SK-N-SH (cell line): ENCODE measurements at regions not wholly inside any gene's neighbourhood (a gene's known extent, or its start where the extent isn't known, plus 50 kb on each side); places are given as distances from the start of the nearest gene placed in this dataset.
"Not testable (repeated sequence)": the region's sequence is repeated elsewhere in the genome, so short reads cannot be mapped to it uniquely, and the experiment has no call there.

Source experiments
- CTCF ChIA-PET: fragments of 300-600, 350-600 bp; formaldehyde crosslinking; extraction: SDS; loops from one replicate; lab custom pipeline; 2021; lab: Yijun Ruan, JAX
- POLR2A ChIA-PET: fragments of 350-600 bp; sonication (Branson Sonifier 250); formaldehyde crosslinking; extraction: SDS; loops from one replicate; lab custom pipeline; 2020; ENCODE audit warnings: antibody characterized with exemption, inconsistent platforms; lab: Yijun Ruan, JAX
- DNase-seq: peaks from one replicate; pipeline ENCODE4 v3.0.0; 2012
- H2AFZ ChIP-seq: fragments of 200-600 bp; sonication (generic); 2 replicates; pipeline ENCODE4 v1.8.1; 2016; ENCODE audit warnings: antibody characterized with exemption, mild to moderate bottlenecking, low read depth
- H3F3A ChIP-seq: fragments of 200-600 bp; sonication (generic); replicated peaks from 2 replicates; pipeline ENCODE3; 2016; ENCODE audit warnings: antibody characterized with exemption, mild to moderate bottlenecking; ENCODE audit not compliant: insufficient read depth
- H3K27ac ChIP-seq, 2 experiments: fragments of 200-500 bp in 1 of 2; fragments of 200-600 bp in 1 of 2; sonication (Bioruptor generic) in 1 of 2; sonication (generic), shearing (Covaris generic) in 1 of 2; 2 replicates each; pipeline versions ENCODE4 v1.5.1 to v1.6.1; 2014 to 2016; ENCODE audit warnings: low read depth in 2 of 2, inconsistent platforms in 1 of 2, low read length in 1 of 2, mild to moderate bottlenecking in 1 of 2, mixed read lengths in 1 of 2
- H3K27me3 ChIP-seq: fragments of 200-600 bp; sonication (generic), shearing (Covaris generic); 2 replicates; pipeline ENCODE4 v1.6.1; 2016; ENCODE audit warnings: mixed run types; ENCODE audit not compliant: insufficient read depth
- H3K36me3 ChIP-seq, 2 experiments: fragments of 200-500 bp in 1 of 2; fragments of 200-600 bp in 1 of 2; sonication (Bioruptor generic) in 1 of 2; sonication (generic) in 1 of 2; replicated peaks in 1 of 2; 2 replicates each; pipeline versions ENCODE3 to v1.5.1; 2014 to 2016; ENCODE audit warnings: low read length in 1 of 2, mild to moderate bottlenecking in 1 of 2; ENCODE audit not compliant: insufficient read depth in 2 of 2, control insufficient read depth in 1 of 2
- H3K4me1 ChIP-seq, 2 experiments: fragments of 200-500 bp in 1 of 2; fragments of 200-600 bp in 1 of 2; sonication (Bioruptor generic) in 1 of 2; sonication (generic), shearing (Covaris generic) in 1 of 2; 2 replicates each; pipeline versions ENCODE4 v1.5.1 to v1.6.1; 2014 to 2016; ENCODE audit warnings: low read depth in 1 of 2, low read length in 1 of 2, mixed run types in 1 of 2; ENCODE audit not compliant: insufficient read depth in 2 of 2, control insufficient read depth in 1 of 2
- H3K4me2 ChIP-seq: fragments of 200-600 bp; sonication (generic), shearing (Covaris generic); 2 replicates; pipeline ENCODE4 v1.6.1; 2017; ENCODE audit warnings: mixed run types
- H3K4me3 ChIP-seq, 2 experiments: fragments of 200-500 bp in 1 of 2; fragments of 200-600 bp in 1 of 2; sonication (Bioruptor generic) in 1 of 2; sonication (generic), shearing (Covaris generic) in 1 of 2; 2 replicates each; pipeline versions ENCODE4 v1.5.1 to v1.8.1; 2014 to 2016; ENCODE audit warnings: low read depth in 2 of 2, inconsistent platforms in 1 of 2, low read length in 1 of 2, mild to moderate bottlenecking in 1 of 2, mixed read lengths in 1 of 2, moderate library complexity in 1 of 2
- H3K79me2 ChIP-seq: fragments of 200-600 bp; sonication (generic); 2 replicates; pipeline ENCODE4 v1.8.1; 2017; ENCODE audit warnings: mild to moderate bottlenecking; ENCODE audit not compliant: insufficient read depth
- H3K9ac ChIP-seq: fragments of 200-600 bp; sonication (generic); 2 replicates; pipeline ENCODE4 v1.6.1; 2017; ENCODE audit warnings: mixed run types
- H3K9me2 ChIP-seq: fragments of 200-600 bp; sonication (generic); 2 replicates; pipeline ENCODE4 v1.6.1; 2017; ENCODE audit warnings: mixed run types
- H3K9me3 ChIP-seq: fragments of 200-600 bp; sonication (generic); 2 replicates; pipeline ENCODE4 v1.6.1; 2017; ENCODE audit warnings: mixed run types, mild to moderate bottlenecking, moderate library complexity
- H4K20me1 ChIP-seq: fragments of 200-600 bp; sonication (generic); 2 replicates; pipeline ENCODE4 v1.6.1; 2017; ENCODE audit warnings: mild to moderate bottlenecking, mixed run types; ENCODE audit not compliant: insufficient read depth
- CTCF ChIP-seq: fragments of 200-600 bp; sonication (generic); IDR thresholded peaks from 2 replicates; pipeline ENCODE4 v1.6.1; 2017; ENCODE audit warnings: antibody characterized with exemption, mild to moderate bottlenecking, moderate library complexity
- ELF1 ChIP-seq: IDR thresholded peaks from 2 replicates; pipeline ENCODE4 v1.4.0; 2012
- FOSL2 ChIP-seq: IDR thresholded peaks from 2 replicates; pipeline ENCODE4 v1.4.0; 2012; ENCODE audit warnings: low read depth, mild to moderate bottlenecking, moderate library complexity, borderline replicate concordance
- FOXJ3 ChIP-seq: sonication (generic); formaldehyde crosslinking; IDR thresholded peaks from 2 replicates; pipeline ENCODE4 v1.5.1; 2020; ENCODE audit warnings: mild to moderate bottlenecking, missing genetic modification reagents
- FOXM1 ChIP-seq: IDR thresholded peaks from 2 replicates; pipeline ENCODE4 v1.4.0; 2012; ENCODE audit warnings: low read depth, mild to moderate bottlenecking
- GATA2 ChIP-seq: sonication (generic); formaldehyde crosslinking; IDR thresholded peaks from 2 replicates; pipeline ENCODE4 v1.5.0; 2020; ENCODE audit warnings: mild to moderate bottlenecking, missing genetic modification reagents
- MEF2A ChIP-seq: IDR thresholded peaks from 2 replicates; pipeline ENCODE4 v1.4.0; 2012; ENCODE audit warnings: low read depth, borderline replicate concordance
- MXI1 ChIP-seq: IDR thresholded peaks from 2 replicates; pipeline ENCODE4 v1.6.1; 2012; ENCODE audit warnings: mild to moderate bottlenecking, low read depth, low read length, improper control_type of control experiment
- NFIC ChIP-seq: IDR thresholded peaks from 2 replicates; pipeline ENCODE4 v1.4.0; 2012; ENCODE audit warnings: borderline replicate concordance
- RAD21 ChIP-seq: IDR thresholded peaks from 2 replicates; pipeline ENCODE4 v1.6.1; 2012; ENCODE audit warnings: mild to moderate bottlenecking, low read length
- RCOR1 ChIP-seq: fragments of 150-350 bp; IDR thresholded peaks from 2 replicates; pipeline ENCODE4 v1.6.1; 2017; ENCODE audit warnings: antibody characterized with exemption, low read length
- REST ChIP-seq: IDR thresholded peaks from 2 replicates; pipeline ENCODE4 v1.6.1; 2012; ENCODE audit warnings: mild to moderate bottlenecking, low read depth, low read length, moderate library complexity
- RXRA ChIP-seq: IDR thresholded peaks from 2 replicates; pipeline ENCODE4 v1.4.0; 2012; ENCODE audit warnings: low read depth, mild to moderate bottlenecking, borderline replicate concordance
- SIN3A ChIP-seq: IDR thresholded peaks from 2 replicates; pipeline ENCODE4 v1.6.1; 2012; ENCODE audit warnings: low read depth, mild to moderate bottlenecking, low read length, moderate library complexity, borderline replicate concordance
- TCF12 ChIP-seq: IDR thresholded peaks from 2 replicates; pipeline ENCODE4 v1.4.0; 2012
- WGBS: methylation state at CpG from one replicate; pipeline ENCODE4 v1.1.6; 2017; ENCODE audit warnings: low lambda C conversion rate; 5-methylcytosine and 5-hydroxymethylcytosine counted together
- TF ChIP-seq, protein P1 (sequence below): IDR thresholded peaks from 2 replicates; pipeline ENCODE4; 2012
- TF ChIP-seq, protein P2 (sequence below): IDR thresholded peaks from 2 replicates; pipeline ENCODE4 v1.4.0; 2012; ENCODE audit warnings: low read depth, borderline replicate concordance

DNA sequence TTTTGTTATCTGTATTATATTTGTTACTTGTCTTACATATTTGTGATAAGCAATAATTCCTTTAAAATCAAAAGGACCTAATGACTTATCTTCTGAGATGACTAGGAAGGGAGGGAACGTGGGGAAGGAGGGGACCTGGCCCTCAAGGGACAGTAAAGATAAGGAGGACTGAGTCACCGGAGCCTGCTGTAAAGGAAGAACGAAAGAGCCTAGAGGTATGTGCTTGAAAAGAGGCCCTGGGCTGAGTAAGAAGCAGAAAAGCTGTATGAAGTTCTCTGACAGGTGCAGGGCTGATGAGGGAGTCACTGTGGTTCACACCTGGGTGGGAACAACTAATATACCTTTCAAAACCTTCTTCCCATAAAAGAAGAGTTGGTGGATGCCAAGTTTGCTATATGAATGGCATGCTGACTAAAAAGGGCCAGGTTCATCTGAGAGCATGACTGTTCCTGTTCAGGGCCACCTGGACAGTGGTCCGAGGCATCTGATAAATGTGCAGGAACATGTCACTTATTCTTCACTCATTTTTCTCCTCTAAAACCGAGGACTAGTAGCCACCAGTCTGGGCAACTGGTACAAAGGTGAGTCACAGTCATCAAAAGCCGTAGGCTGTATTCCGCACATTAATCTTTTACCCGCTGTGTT is 111.3 kb downstream of the TNFAIP3 start:
- POLR2A ChIA-PET, result no interaction called here
- TF ChIP-seq FOSL2 (no peak), ELF1 (no peak), TCF12 (no peak), SIN3A (no peak), RXRA (no peak), NFIC (no peak), RAD21 (no peak), GATA2 (CRISPR knock-in tag) (no peak), RCOR1 (no peak), MXI1 (no peak), MEF2A (no peak), FOXM1 (no peak), FOXJ3 (CRISPR knock-in tag) (no peak), REST (no peak), CTCF (no peak)
- TF ChIP-seq, protein P1, sequence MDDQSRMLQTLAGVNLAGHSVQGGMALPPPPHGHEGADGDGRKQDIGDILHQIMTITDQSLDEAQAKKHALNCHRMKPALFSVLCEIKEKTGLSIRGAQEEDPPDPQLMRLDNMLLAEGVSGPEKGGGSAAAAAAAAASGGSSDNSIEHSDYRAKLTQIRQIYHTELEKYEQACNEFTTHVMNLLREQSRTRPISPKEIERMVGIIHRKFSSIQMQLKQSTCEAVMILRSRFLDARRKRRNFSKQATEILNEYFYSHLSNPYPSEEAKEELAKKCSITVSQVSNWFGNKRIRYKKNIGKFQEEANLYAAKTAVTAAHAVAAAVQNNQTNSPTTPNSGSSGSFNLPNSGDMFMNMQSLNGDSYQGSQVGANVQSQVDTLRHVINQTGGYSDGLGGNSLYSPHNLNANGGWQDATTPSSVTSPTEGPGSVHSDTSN, result no peak
- TF ChIP-seq, protein P2, sequence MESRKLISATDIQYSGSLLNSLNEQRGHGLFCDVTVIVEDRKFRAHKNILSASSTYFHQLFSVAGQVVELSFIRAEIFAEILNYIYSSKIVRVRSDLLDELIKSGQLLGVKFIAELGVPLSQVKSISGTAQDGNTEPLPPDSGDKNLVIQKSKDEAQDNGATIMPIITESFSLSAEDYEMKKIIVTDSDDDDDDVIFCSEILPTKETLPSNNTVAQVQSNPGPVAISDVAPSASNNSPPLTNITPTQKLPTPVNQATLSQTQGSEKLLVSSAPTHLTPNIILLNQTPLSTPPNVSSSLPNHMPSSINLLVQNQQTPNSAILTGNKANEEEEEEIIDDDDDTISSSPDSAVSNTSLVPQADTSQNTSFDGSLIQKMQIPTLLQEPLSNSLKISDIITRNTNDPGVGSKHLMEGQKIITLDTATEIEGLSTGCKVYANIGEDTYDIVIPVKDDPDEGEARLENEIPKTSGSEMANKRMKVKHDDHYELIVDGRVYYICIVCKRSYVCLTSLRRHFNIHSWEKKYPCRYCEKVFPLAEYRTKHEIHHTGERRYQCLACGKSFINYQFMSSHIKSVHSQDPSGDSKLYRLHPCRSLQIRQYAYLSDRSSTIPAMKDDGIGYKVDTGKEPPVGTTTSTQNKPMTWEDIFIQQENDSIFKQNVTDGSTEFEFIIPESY, result no peak
- Histone ChIP-seq H3F3A (no peaks in the 10 kb centered on the region), H4K20me1 (no peaks in the 10 kb centered on the region), H3K9me3 (no peaks in the 10 kb centered on the region), H3K9ac (no peak overlapping the region), H2AFZ (no peak overlapping the region), H3K27ac (no peak overlapping the region), H3K4me2 (no peak overlapping the region), H3K27me3 (peaks cover 6% of the 10 kb centered on the region; the same call in 1 of the 2 replicates), H3K79me2 (no peaks in the 10 kb centered on the region), H3K36me3 (no peaks in the 10 kb centered on the region), H3K4me3 (no peak overlapping the region), H3K9me2 (no peaks in the 10 kb centered on the region), H3K4me1 (no peaks in the 10 kb centered on the region)
- DNase-seq, result no peak
- CTCF ChIA-PET, result no interaction called here
- WGBS, result 17% methylated on average over 7 of the region's 8 CpGs

DNA sequence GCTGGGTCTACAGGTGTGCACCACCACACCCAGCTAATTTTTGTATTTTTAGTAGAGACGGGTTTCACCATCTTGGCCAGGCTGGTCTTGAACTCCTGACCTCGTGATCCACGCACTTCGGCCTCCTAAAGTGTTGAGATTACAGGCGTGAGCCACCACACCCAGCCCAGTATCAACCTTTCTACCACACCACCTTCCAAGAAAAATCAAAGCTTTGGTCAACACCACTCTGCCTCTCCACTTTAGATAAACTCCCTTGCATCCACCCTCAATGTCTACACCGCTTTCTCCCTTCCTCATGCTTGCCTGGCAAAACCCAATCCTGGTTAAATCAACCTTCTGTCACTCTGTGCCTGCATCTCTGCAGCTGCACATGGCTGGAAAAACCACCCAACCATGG is 112.2 kb downstream of the TNFAIP3 start:
- POLR2A ChIA-PET, H3F3A ChIP-seq: not testable (repeated sequence)
- CTCF ChIA-PET, result interaction anchor here (0.9 kb wide), 1 partner anchor 34 kb away, joined by 4 read pairs; no protein-coding TSS in a partner anchor

More for the DNA sequence above, 112.2 kb downstream of the TNFAIP3 start:
- not testable (repeated sequence) for H3K4me1 ChIP-seq, H2AFZ ChIP-seq, H3K27ac ChIP-seq, H4K20me1 ChIP-seq, H3K79me2 ChIP-seq, H3K4me3 ChIP-seq, H3K4me2 ChIP-seq, H3K36me3 ChIP-seq, H3K9me2 ChIP-seq, H3K9me3 ChIP-seq, DNase-seq, H3K9ac ChIP-seq, H3K27me3 ChIP-seq
- WGBS, result 3% methylated on average over 5 of the region's 6 CpGs
